ENCODE measurements at regions not wholly inside any gene's neighbourhood (a gene's known extent, or its start where the extent isn't known, plus 50 kb on each side); places are given as distances from the start of the nearest gene placed in this dataset.

GRCh38 chr2:129010262-129010661 is 691.6 kb upstream of the HS6ST1 start:
- Histone ChIP-seq H3K27ac (ENCODE audit: poor library complexity, severe bottlenecking) (no peak overlapping the region), H3K4me1 (ENCODE audit: insufficient read depth, poor library complexity, severe bottlenecking) (no peaks in the 10 kb centered on the region), H3K27me3 (ENCODE audit: insufficient read depth, poor library complexity, severe bottlenecking) (no peaks in the 10 kb centered on the region), H3K4me3 (ENCODE audit: severe bottlenecking) (no peak overlapping the region), H3K9me3 (ENCODE audit: severe bottlenecking) (no peaks in the 10 kb centered on the region), H3K36me3 (ENCODE audit: low read depth) (no peaks in the 10 kb centered on the region)
- no peak for TF ChIP-seq CTCF (IDR thresholded peaks at IDR 0.05; ENCODE audit: poor library complexity, severe bottlenecking)
- ATAC-seq (ENCODE audit: low read depth) (no peak), DNase-seq (ENCODE audit: low spot score) (no peak)

GRCh38 chr2:129011466-129012061 is 692.9 kb upstream of the HS6ST1 start:
- Histone ChIP-seq H3K4me1 (ENCODE audit: insufficient read depth, poor library complexity, severe bottlenecking) (no peaks in the 10 kb centered on the region), H3K9me3 (ENCODE audit: severe bottlenecking) (no peaks in the 10 kb centered on the region), H3K27ac (ENCODE audit: poor library complexity, severe bottlenecking) (no peak overlapping the region), H3K4me3 (ENCODE audit: severe bottlenecking) (no peak overlapping the region), H3K27me3 (ENCODE audit: insufficient read depth, poor library complexity, severe bottlenecking) (no peaks in the 10 kb centered on the region), H3K36me3 (ENCODE audit: low read depth) (no peaks in the 10 kb centered on the region)
- DNase-seq (ENCODE audit: low spot score), result no peak
- no peak for TF ChIP-seq CTCF (IDR thresholded peaks at IDR 0.05; ENCODE audit: poor library complexity, severe bottlenecking)
- no peak; the same call in 2 of the 3 replicates for ATAC-seq (ENCODE audit: low read depth)

- no peak for ATAC-seq (ENCODE audit: low read depth)
- no peak for TF ChIP-seq CTCF (IDR thresholded peaks at IDR 0.05; ENCODE audit: poor library complexity, severe bottlenecking)
- H3K4me1 ChIP-seq (ENCODE audit: insufficient read depth, poor library complexity, severe bottlenecking), result no peaks in the 10 kb centered on the region
These were observed 695.8 kb upstream of the HS6ST1 start for GRCh38 chr2:129014432-129014831.

GRCh38 chr2:129015397-129016285 is 697.0 kb upstream of the HS6ST1 start:
- TF ChIP-seq CTCF (IDR thresholded peaks at IDR 0.05; ENCODE audit: poor library complexity, severe bottlenecking), result no peak
- DNase-seq (ENCODE audit: low spot score) (no peak), ATAC-seq (ENCODE audit: low read depth) (no peak)
- Histone ChIP-seq H3K27ac (ENCODE audit: poor library complexity, severe bottlenecking) (no peak overlapping the region), H3K4me1 (ENCODE audit: insufficient read depth, poor library complexity, severe bottlenecking) (no peaks in the 10 kb centered on the region), H3K36me3 (ENCODE audit: low read depth) (no peaks in the 10 kb centered on the region), H3K27me3 (ENCODE audit: insufficient read depth, poor library complexity, severe bottlenecking) (no peaks in the 10 kb centered on the region), H3K4me3 (ENCODE audit: severe bottlenecking) (no peak overlapping the region), H3K9me3 (ENCODE audit: severe bottlenecking) (no peaks in the 10 kb centered on the region)

More at GRCh38 chr2:129014432-129014831, 695.8 kb upstream of the HS6ST1 start:
- no peak overlapping the region for H3K4me3 ChIP-seq (ENCODE audit: severe bottlenecking)
- no peak for DNase-seq (ENCODE audit: low spot score)
- H3K27me3 ChIP-seq (ENCODE audit: insufficient read depth, poor library complexity, severe bottlenecking), result no peaks in the 10 kb centered on the region
- H3K36me3 ChIP-seq (ENCODE audit: low read depth), result no peaks in the 10 kb centered on the region
- H3K9me3 ChIP-seq (ENCODE audit: severe bottlenecking), result no peaks in the 10 kb centered on the region
- H3K27ac ChIP-seq (ENCODE audit: poor library complexity, severe bottlenecking), result no peak overlapping the region

GRCh38 chr2:129016972-129017371 is 698.3 kb upstream of the HS6ST1 start:
- H3K9me3 ChIP-seq (ENCODE audit: severe bottlenecking), result no peaks in the 10 kb centered on the region
- no peaks in the 10 kb centered on the region for H3K36me3 ChIP-seq (ENCODE audit: low read depth)
- H3K4me1 ChIP-seq (ENCODE audit: insufficient read depth, poor library complexity, severe bottlenecking), result no peaks in the 10 kb centered on the region
- no peak for TF ChIP-seq CTCF (IDR thresholded peaks at IDR 0.05; ENCODE audit: poor library complexity, severe bottlenecking)
- no peak for ATAC-seq (ENCODE audit: low read depth)
- no peak for DNase-seq (ENCODE audit: low spot score)
- no peak overlapping the region for H3K27ac ChIP-seq (ENCODE audit: poor library complexity, severe bottlenecking)
- H3K27me3 ChIP-seq (ENCODE audit: insufficient read depth, poor library complexity, severe bottlenecking), result no peaks in the 10 kb centered on the region
- no peak overlapping the region for H3K4me3 ChIP-seq (ENCODE audit: severe bottlenecking)
